ENCODE measurements at regions not wholly inside any gene's neighbourhood (a gene's known extent, or its start where the extent isn't known, plus 50 kb on each side); places are given as distances from the start of the nearest gene placed in this dataset.
"Not testable (repeated sequence)": the region's sequence is repeated elsewhere in the genome, so short reads cannot be mapped to it uniquely, and the experiment has no call there.

GRCh38 chr18:24613896-24614640 lies 153.6 kb downstream of the HRH4 start:
- TF ChIP-seq CTCF (IDR thresholded peaks at IDR 0.05), result no peak
- no peaks in the 10 kb centered on the region for H3K4me1 Mint-ChIP-seq
- DNase-seq (no peak), ATAC-seq (ENCODE audit: low read depth) (no peak)
- Histone ChIP-seq H4K20me1 (ENCODE audit: control insufficient read depth, insufficient read depth, low read length, poor library complexity, severe bottlenecking) (no peaks in the 10 kb centered on the region), H2AFZ (ENCODE audit: insufficient read depth, low read depth, low read length, poor library complexity, severe bottlenecking) (no peak overlapping the region), H3K9me3 (ENCODE audit: control extremely low read depth in 1 of 3, control insufficient read depth in 2 of 3, insufficient read depth in 1 of 3, low read length in 2 of 3) (no peaks in the 10 kb centered on the region), H3K4me2 (replicated peaks; ENCODE audit: low read depth, low read length, poor library complexity, severe bottlenecking) (no peak overlapping the region), H3K27ac (ENCODE audit: low read length in 2 of 2) (no peak overlapping the region), H3K9ac (ENCODE audit: low read length) (no peak overlapping the region), H3K79me2 (ENCODE audit: control insufficient read depth, insufficient read depth, low read length) (no peaks in the 10 kb centered on the region), H3K4me3 (ENCODE audit: control extremely low read depth in 1 of 5, extremely low read depth in 1 of 5, insufficient read depth in 1 of 5, low read depth in 2 of 5, low read length in 4 of 5) (no peak overlapping the region), H3K27me3 (replicated peaks in 1 of 4; ENCODE audit: control extremely low read depth in 1 of 4, control insufficient read depth in 3 of 4, insufficient read depth in 4 of 4, low read length in 3 of 4) (no peaks in the 10 kb centered on the region), H3K36me3 (replicated peaks in 1 of 2; ENCODE audit: control extremely low read depth in 1 of 2, control insufficient read depth in 1 of 2, extremely low read depth in 1 of 2, insufficient read depth in 2 of 2, low read length in 1 of 2) (no peaks in the 10 kb centered on the region), H3K4me1 (ENCODE audit: control insufficient read depth in 2 of 2, insufficient read depth in 2 of 2, low read length in 2 of 2) (no peaks in the 10 kb centered on the region)
- H3K4me3 Mint-ChIP-seq, result no peak overlapping the region
- intact Hi-C loops (cut with micrococcal nuclease), result no loop called here
- no CpG with 5 or more reads among the region's 3 CpGs for WGBS (ENCODE audit: insufficient coverage)
- H3K27ac Mint-ChIP-seq, result no peak overlapping the region
- CTCF ChIA-PET, result interaction anchor here (0.6 kb wide), 1 partner anchor 440 kb away, joined by 3 read pairs; no protein-coding TSS in a partner anchor
- no peaks in the 10 kb centered on the region for H3K27me3 Mint-ChIP-seq
- POLR2A ChIA-PET, result no interaction called here
- H3K9me3 Mint-ChIP-seq (ENCODE audit: insufficient read depth), result no peaks in the 10 kb centered on the region

- H3K36me3 ChIP-seq (replicated peaks in 1 of 2; ENCODE audit: control extremely low read depth in 1 of 2, control insufficient read depth in 1 of 2, extremely low read depth in 1 of 2, insufficient read depth in 2 of 2, low read length in 1 of 2), result no peaks in the 10 kb centered on the region
- no peaks in the 10 kb centered on the region for H3K9me3 Mint-ChIP-seq (ENCODE audit: insufficient read depth)
- H3K4me3 ChIP-seq (ENCODE audit: control extremely low read depth in 1 of 5, extremely low read depth in 1 of 5, insufficient read depth in 1 of 5, low read depth in 2 of 5, low read length in 4 of 5), result no peak overlapping the region
- no peaks in the 10 kb centered on the region for H3K79me2 ChIP-seq (ENCODE audit: control insufficient read depth, insufficient read depth, low read length)
- no peaks in the 10 kb centered on the region for H4K20me1 ChIP-seq (ENCODE audit: control insufficient read depth, insufficient read depth, low read length, poor library complexity, severe bottlenecking)
- H3K27me3 ChIP-seq (replicated peaks in 1 of 4; ENCODE audit: control extremely low read depth in 1 of 4, control insufficient read depth in 3 of 4, insufficient read depth in 4 of 4, low read length in 3 of 4), result no peaks in the 10 kb centered on the region
- no peak overlapping the region for H3K4me3 Mint-ChIP-seq
- intact Hi-C loops (cut with micrococcal nuclease), result no loop called here
- no peak overlapping the region for H2AFZ ChIP-seq (ENCODE audit: insufficient read depth, low read depth, low read length, poor library complexity, severe bottlenecking)
- no peaks in the 10 kb centered on the region for H3K4me1 ChIP-seq (ENCODE audit: control insufficient read depth in 2 of 2, insufficient read depth in 2 of 2, low read length in 2 of 2)
- no peak overlapping the region for H3K9ac ChIP-seq (ENCODE audit: low read length)
- H3K27me3 Mint-ChIP-seq, result no peaks in the 10 kb centered on the region
- DNase-seq (no peak), ATAC-seq (ENCODE audit: low read depth) (no peak)
- CTCF ChIA-PET, result interaction anchor here (0.6 kb wide), 1 partner anchor 1565 kb away, joined by 4 read pairs; no protein-coding TSS in a partner anchor
- no peak overlapping the region for H3K4me2 ChIP-seq (replicated peaks; ENCODE audit: low read depth, low read length, poor library complexity, severe bottlenecking)
- POLR2A ChIA-PET, result no interaction called here
- WGBS (ENCODE audit: insufficient coverage), result 66% methylated on average over 3 of the region's 3 CpGs
- no peaks in the 10 kb centered on the region for H3K9me3 ChIP-seq (ENCODE audit: control extremely low read depth in 1 of 3, control insufficient read depth in 2 of 3, insufficient read depth in 1 of 3, low read length in 2 of 3)
- H3K27ac Mint-ChIP-seq, result no peak overlapping the region
- TF ChIP-seq EZH2 (IDR thresholded peaks at IDR 0.05; ENCODE audit: borderline replicate concordance, insufficient read depth, low read depth, low read length, poor library complexity, severe bottlenecking) (no peak), CTCF (IDR thresholded peaks at IDR 0.05) (no peak)
- no peak overlapping the region for H3K27ac ChIP-seq (ENCODE audit: low read length in 2 of 2)
- H3K4me1 Mint-ChIP-seq, result no peaks in the 10 kb centered on the region
Measured at GRCh38 chr18:24616653-24617052, 156.2 kb downstream of the HRH4 start.

GRCh38 chr18:24624421-24624820 lies 164.0 kb downstream of the HRH4 start:
- ATAC-seq (ENCODE audit: low read depth), result not testable (repeated sequence)
- WGBS (ENCODE audit: insufficient coverage), result no CpG with 5 or more reads among the region's 17 CpGs

More at GRCh38 chr18:24624421-24624820, 164.0 kb downstream of the HRH4 start:
- CTCF ChIA-PET; H3K27me3 ChIP-seq (replicated peaks in 1 of 4; ENCODE audit: control extremely low read depth in 1 of 4, control insufficient read depth in 3 of 4, insufficient read depth in 4 of 4, low read length in 3 of 4); H3K9ac ChIP-seq (ENCODE audit: low read length); H3K27me3 Mint-ChIP-seq; H3K4me1 Mint-ChIP-seq; H3K4me1 ChIP-seq (ENCODE audit: control insufficient read depth in 2 of 2, insufficient read depth in 2 of 2, low read length in 2 of 2); H2AFZ ChIP-seq (ENCODE audit: insufficient read depth, low read depth, low read length, poor library complexity, severe bottlenecking); H3K4me3 ChIP-seq (ENCODE audit: control extremely low read depth in 1 of 5, extremely low read depth in 1 of 5, insufficient read depth in 1 of 5, low read depth in 2 of 5, low read length in 4 of 5); intact Hi-C loops (cut with micrococcal nuclease); H3K27ac ChIP-seq (ENCODE audit: low read length in 2 of 2); H3K79me2 ChIP-seq (ENCODE audit: control insufficient read depth, insufficient read depth, low read length); DNase-seq; H3K36me3 ChIP-seq (replicated peaks in 1 of 2; ENCODE audit: control extremely low read depth in 1 of 2, control insufficient read depth in 1 of 2, extremely low read depth in 1 of 2, insufficient read depth in 2 of 2, low read length in 1 of 2); H3K4me3 Mint-ChIP-seq; H3K4me2 ChIP-seq (replicated peaks; ENCODE audit: low read depth, low read length, poor library complexity, severe bottlenecking); POLR2A ChIA-PET; H3K27ac Mint-ChIP-seq; H3K9me3 ChIP-seq (ENCODE audit: control extremely low read depth in 1 of 3, control insufficient read depth in 2 of 3, insufficient read depth in 1 of 3, low read length in 2 of 3); H3K9me3 Mint-ChIP-seq (ENCODE audit: insufficient read depth); H4K20me1 ChIP-seq (ENCODE audit: control insufficient read depth, insufficient read depth, low read length, poor library complexity, severe bottlenecking): not testable (repeated sequence)

Data from B cell (primary cell).